ENCODE measurements at regions not wholly inside any gene's neighbourhood (a gene's known extent, or its start where the extent isn't known, plus 50 kb on each side); places are given as distances from the start of the nearest gene placed in this dataset.

DNA sequence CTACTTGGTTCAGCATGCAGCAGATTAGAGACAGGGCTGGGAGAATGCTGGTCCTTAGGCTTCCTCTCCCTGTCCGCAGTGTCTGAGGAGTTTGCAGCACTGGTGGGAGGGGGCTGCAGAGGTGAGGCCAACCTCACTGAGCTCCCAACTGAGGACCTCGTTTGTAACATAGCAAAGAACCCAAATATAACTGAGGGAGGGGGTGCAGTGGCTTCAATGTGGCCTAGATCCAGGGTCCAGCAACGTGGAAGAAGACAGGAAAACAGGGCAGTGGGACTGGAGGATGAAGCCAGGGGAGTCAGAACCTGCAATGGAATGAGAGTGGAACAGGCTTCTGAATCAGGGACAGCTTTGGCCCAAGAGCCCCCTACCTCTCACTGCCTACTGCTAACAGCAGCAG lies 84.3 kb upstream of the MAFB start:
- Mint-ChIP-seq H3K36me3 (ENCODE audit: low read depth) (no peaks in the 10 kb centered on the region), H3K27ac (no peak overlapping the region), H3K4me3 (no peak overlapping the region), H3K4me1 (peaks cover 29% of the 10 kb centered on the region), H3K27me3 (ENCODE audit: insufficient read depth) (no peaks in the 10 kb centered on the region), H3K9me3 (no peaks in the 10 kb centered on the region)
- DNase-seq, result no peak
- no peak overlapping the region for H3K9ac ChIP-seq (ENCODE audit: extremely low read depth, low read length, poor library complexity, severe bottlenecking)
- no peaks in the 10 kb centered on the region for H3K9me3 ChIP-seq (ENCODE audit: control insufficient read depth, low read length)
- no peak overlapping the region for H3K27ac ChIP-seq (ENCODE audit: low read depth, low read length)
- H3K36me3 ChIP-seq (ENCODE audit: control insufficient read depth, insufficient read depth, low read length), result no peaks in the 10 kb centered on the region
- TF ChIP-seq, protein P1, sequence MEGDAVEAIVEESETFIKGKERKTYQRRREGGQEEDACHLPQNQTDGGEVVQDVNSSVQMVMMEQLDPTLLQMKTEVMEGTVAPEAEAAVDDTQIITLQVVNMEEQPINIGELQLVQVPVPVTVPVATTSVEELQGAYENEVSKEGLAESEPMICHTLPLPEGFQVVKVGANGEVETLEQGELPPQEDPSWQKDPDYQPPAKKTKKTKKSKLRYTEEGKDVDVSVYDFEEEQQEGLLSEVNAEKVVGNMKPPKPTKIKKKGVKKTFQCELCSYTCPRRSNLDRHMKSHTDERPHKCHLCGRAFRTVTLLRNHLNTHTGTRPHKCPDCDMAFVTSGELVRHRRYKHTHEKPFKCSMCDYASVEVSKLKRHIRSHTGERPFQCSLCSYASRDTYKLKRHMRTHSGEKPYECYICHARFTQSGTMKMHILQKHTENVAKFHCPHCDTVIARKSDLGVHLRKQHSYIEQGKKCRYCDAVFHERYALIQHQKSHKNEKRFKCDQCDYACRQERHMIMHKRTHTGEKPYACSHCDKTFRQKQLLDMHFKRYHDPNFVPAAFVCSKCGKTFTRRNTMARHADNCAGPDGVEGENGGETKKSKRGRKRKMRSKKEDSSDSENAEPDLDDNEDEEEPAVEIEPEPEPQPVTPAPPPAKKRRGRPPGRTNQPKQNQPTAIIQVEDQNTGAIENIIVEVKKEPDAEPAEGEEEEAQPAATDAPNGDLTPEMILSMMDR (conservative IDR thresholded peaks at IDR 0.05), result no peak
- H3K4me3 ChIP-seq (ENCODE audit: low read length), result no peak overlapping the region
- no peaks in the 10 kb centered on the region for H3K27me3 ChIP-seq (ENCODE audit: control insufficient read depth, insufficient read depth, low read length, poor library complexity, severe bottlenecking)
- WGBS, 2 experiments (ENCODE audit: insufficient coverage in 1 of 2, insufficient read length in 1 of 2), result 78 to 88% methylated on average over 1 to 3 of the region's 3 CpGs
- peaks cover 12% of the 10 kb centered on the region for H3K4me1 ChIP-seq (ENCODE audit: control insufficient read depth, insufficient read depth, low read length)

DNA sequence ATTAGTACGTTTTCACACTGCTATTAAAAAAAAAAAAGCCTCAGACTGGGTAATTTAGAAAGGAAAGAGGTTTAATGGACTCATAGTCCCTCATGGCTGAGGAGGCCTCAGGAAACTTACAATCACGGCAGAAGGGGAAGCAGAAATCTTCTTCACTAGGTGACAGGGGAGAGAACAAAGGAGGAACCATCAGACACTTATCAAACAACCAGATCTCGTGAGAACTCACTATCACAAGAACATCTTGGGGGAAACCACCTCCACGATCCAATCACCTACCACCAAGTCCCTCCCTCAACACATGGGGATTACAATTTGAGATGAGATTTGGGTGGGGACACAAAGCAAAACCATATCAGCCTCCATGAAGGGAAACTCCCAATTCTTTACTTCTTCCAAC lies 85.2 kb upstream of the MAFB start:
- Mint-ChIP-seq H3K36me3 (ENCODE audit: low read depth) (no peaks in the 10 kb centered on the region), H3K4me1 (peaks cover 35% of the 10 kb centered on the region)
- 79 to 88% methylated on average over 1 to 4 of the region's 4 CpGs for WGBS, 2 experiments (ENCODE audit: insufficient coverage in 1 of 2, insufficient read length in 1 of 2)

DNA sequence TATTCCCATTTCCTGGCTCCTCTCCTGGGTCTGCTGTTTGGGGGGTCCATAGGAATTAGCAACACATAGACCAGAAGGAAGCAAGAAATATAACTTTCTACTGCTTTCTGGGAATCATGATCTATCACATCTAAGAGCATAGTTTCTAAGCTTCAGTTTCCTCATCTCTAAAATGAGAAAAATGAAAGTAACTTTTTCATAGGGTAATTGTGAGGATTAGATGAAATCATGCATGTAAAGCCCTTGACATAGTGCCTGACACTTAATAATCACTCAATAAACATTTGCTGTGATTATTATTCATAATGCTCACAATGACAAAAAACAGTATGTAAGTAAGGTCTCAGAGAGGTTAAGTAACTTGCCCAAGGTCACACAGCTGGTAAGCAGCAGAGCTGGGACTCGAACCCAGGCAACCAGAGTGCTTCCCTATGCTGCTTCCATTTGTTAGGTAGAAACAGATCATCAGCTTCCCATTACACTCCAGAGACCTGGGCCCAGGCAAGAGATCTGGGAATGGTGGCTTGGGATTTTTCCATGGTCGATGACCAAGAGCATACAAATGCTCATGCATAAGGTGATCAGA lies 86.6 kb upstream of the MAFB start:
- Mint-ChIP-seq H3K4me3 (no peak overlapping the region), H3K27ac (no peak overlapping the region), H3K36me3 (ENCODE audit: low read depth) (no peaks in the 10 kb centered on the region), H3K9me3 (no peaks in the 10 kb centered on the region), H3K27me3 (ENCODE audit: insufficient read depth) (peaks cover 4% of the 10 kb centered on the region), H3K4me1 (peaks cover 35% of the 10 kb centered on the region)
- no peaks in the 10 kb centered on the region for H3K9me3 ChIP-seq (ENCODE audit: control insufficient read depth, low read length)
- H3K27ac ChIP-seq (ENCODE audit: low read depth, low read length), result no peak overlapping the region
- no peak for DNase-seq
- 100% methylated on average over 2 of the region's 2 CpGs for WGBS, 2 experiments (ENCODE audit: insufficient coverage in 1 of 2, insufficient read length in 1 of 2)
- H3K4me3 ChIP-seq (ENCODE audit: low read length), result no peak overlapping the region
- H3K36me3 ChIP-seq (ENCODE audit: control insufficient read depth, insufficient read depth, low read length), result no peaks in the 10 kb centered on the region
- H3K27me3 ChIP-seq (ENCODE audit: control insufficient read depth, insufficient read depth, low read length, poor library complexity, severe bottlenecking), result no peaks in the 10 kb centered on the region
- TF ChIP-seq, protein P1 (conservative IDR thresholded peaks at IDR 0.05), result no peak
- peaks cover 12% of the 10 kb centered on the region for H3K4me1 ChIP-seq (ENCODE audit: control insufficient read depth, insufficient read depth, low read length)
- H3K9ac ChIP-seq (ENCODE audit: extremely low read depth, low read length, poor library complexity, severe bottlenecking), result no peak overlapping the region

More for the DNA sequence above, 85.2 kb upstream of the MAFB start:
- DNase-seq, result peak; percentile 13
- Histone ChIP-seq H3K9ac (ENCODE audit: extremely low read depth, low read length, poor library complexity, severe bottlenecking) (no peak overlapping the region), H3K27ac (ENCODE audit: low read depth, low read length) (no peak overlapping the region), H3K36me3 (ENCODE audit: control insufficient read depth, insufficient read depth, low read length) (no peaks in the 10 kb centered on the region), H3K4me3 (ENCODE audit: low read length) (no peak overlapping the region), H3K9me3 (ENCODE audit: control insufficient read depth, low read length) (no peaks in the 10 kb centered on the region), H3K4me1 (ENCODE audit: control insufficient read depth, insufficient read depth, low read length) (peaks cover 12% of the 10 kb centered on the region), H3K27me3 (ENCODE audit: control insufficient read depth, insufficient read depth, low read length, poor library complexity, severe bottlenecking) (no peaks in the 10 kb centered on the region)
- Mint-ChIP-seq H3K27me3 (ENCODE audit: insufficient read depth) (peaks cover 4% of the 10 kb centered on the region), H3K4me3 (no peak overlapping the region), H3K9me3 (no peaks in the 10 kb centered on the region), H3K27ac (no peak overlapping the region)
- TF ChIP-seq, protein P1 (conservative IDR thresholded peaks at IDR 0.05), result no peak
